Muscle of leg (tissue), 3 donors: ENCODE measurements at regions not wholly inside any gene's neighbourhood (a gene's known extent, or its start where the extent isn't known, plus 50 kb on each side); places are given as distances from the start of the nearest gene placed in this dataset.
"Not testable (repeated sequence)": the region's sequence is repeated elsewhere in the genome, so short reads cannot be mapped to it uniquely, and the experiment has no call there.

ENCODE experiments used
- DNase-seq: peaks from one replicate; pipeline ENCODE4 v3.0.0; 2013
- H3K27ac ChIP-seq: one replicate; pipeline ENCODE4 v1.5.1; 2013; ENCODE audit warnings: mild to moderate bottlenecking, low read length, control low read depth
- H3K27me3 ChIP-seq: one replicate; pipeline ENCODE4 v1.6.1; 2013; ENCODE audit warnings: low read length; ENCODE audit not compliant: control insufficient read depth, insufficient read depth
- H3K36me3 ChIP-seq: one replicate; pipeline ENCODE4 v1.6.1; 2013; ENCODE audit warnings: low read length; ENCODE audit not compliant: control insufficient read depth, insufficient read depth
- H3K4me1 ChIP-seq: one replicate; pipeline ENCODE4 v1.6.1; 2013; ENCODE audit warnings: low read length; ENCODE audit not compliant: control insufficient read depth, insufficient read depth
- H3K4me3 ChIP-seq: one replicate; pipeline ENCODE4 v1.5.1; 2013; ENCODE audit warnings: low read length, control low read depth
- H3K9me3 ChIP-seq: replicated peaks from 2 replicates; pipeline ENCODE4 v1.6.1; 2013; ENCODE audit warnings: low read depth, low read length; ENCODE audit not compliant: control insufficient read depth
- WGBS: methylation state at CpG from one replicate; pipeline ENCODE4 v1.1.5; 2013; ENCODE audit warnings: missing lambda C conversion rate; ENCODE audit not compliant: insufficient coverage; 5-methylcytosine and 5-hydroxymethylcytosine counted together

GRCh38 chr1:112836642-112837041 lies 119.4 kb downstream of the SLC16A1 start:
- 0% methylated on average over 1 of the region's 3 CpGs for WGBS
- DNase-seq, result no peak
- H3K4me1 ChIP-seq, result peaks cover 3% of the 10 kb centered on the region
- H3K27ac ChIP-seq, result no peak overlapping the region
- H3K36me3 ChIP-seq, result no peaks in the 10 kb centered on the region
- H3K4me3 ChIP-seq, result no peak overlapping the region
- H3K9me3 ChIP-seq, result no peaks in the 10 kb centered on the region
- no peaks in the 10 kb centered on the region for H3K27me3 ChIP-seq

GRCh38 chr1:112833806-112834205 lies 118.7 kb upstream of the PPM1J start:
- WGBS, result 67% methylated on average over 1 of the region's 2 CpGs

GRCh38 chr1:112832259-112832658 lies 117.1 kb upstream of the PPM1J start:
- H3K4me3 ChIP-seq, H3K9me3 ChIP-seq, H3K27me3 ChIP-seq, H3K4me1 ChIP-seq, DNase-seq, H3K27ac ChIP-seq, H3K36me3 ChIP-seq: not testable (repeated sequence)
- WGBS, result no CpG with 5 or more reads among the region's 8 CpGs

More at GRCh38 chr1:112833806-112834205, 118.7 kb upstream of the PPM1J start:
- no peaks in the 10 kb centered on the region for H3K9me3 ChIP-seq
- H3K36me3 ChIP-seq, result no peaks in the 10 kb centered on the region
- no peaks in the 10 kb centered on the region for H3K27me3 ChIP-seq
- DNase-seq, result no peak
- no peak overlapping the region for H3K27ac ChIP-seq
- H3K4me1 ChIP-seq, result no peaks in the 10 kb centered on the region
- no peak overlapping the region for H3K4me3 ChIP-seq

- not testable (repeated sequence) for DNase-seq, H3K27me3 ChIP-seq, H3K4me1 ChIP-seq, H3K36me3 ChIP-seq, H3K9me3 ChIP-seq, H3K27ac ChIP-seq, H3K4me3 ChIP-seq
- WGBS, result no CpG with 5 or more reads among the region's 3 CpGs
These were observed 114.6 kb upstream of the PPM1J start for GRCh38 chr1:112829691-112830090.

GRCh38 chr1:112828716-112829115 lies 113.6 kb upstream of the PPM1J start:
- Histone ChIP-seq H3K27ac (no peak overlapping the region), H3K27me3 (no peaks in the 10 kb centered on the region), H3K4me1 (no peaks in the 10 kb centered on the region), H3K9me3 (no peaks in the 10 kb centered on the region), H3K36me3 (no peaks in the 10 kb centered on the region), H3K4me3 (no peak overlapping the region)
- no peak for DNase-seq
- 90% methylated on average over 1 of the region's 2 CpGs for WGBS

GRCh38 chr1:112827391-112827790 lies 112.3 kb upstream of the PPM1J start:
- H3K4me3 ChIP-seq, result not testable (repeated sequence)
- no CpG with 5 or more reads among the region's 1 CpG for WGBS

GRCh38 chr1:112826217-112826944 lies 111.2 kb upstream of the PPM1J start:
- Histone ChIP-seq H3K27ac (no peak overlapping the region), H3K27me3 (no peaks in the 10 kb centered on the region), H3K9me3 (no peaks in the 10 kb centered on the region), H3K4me3 (no peak overlapping the region), H3K4me1 (no peaks in the 10 kb centered on the region), H3K36me3 (no peaks in the 10 kb centered on the region)
- 75% methylated on average over 14 of the region's 16 CpGs for WGBS
- no peak for DNase-seq

More at GRCh38 chr1:112827391-112827790, 112.3 kb upstream of the PPM1J start:
- H3K4me1 ChIP-seq, H3K36me3 ChIP-seq, DNase-seq, H3K27me3 ChIP-seq, H3K27ac ChIP-seq, H3K9me3 ChIP-seq: not testable (repeated sequence)

- 73% methylated on average over 6 of the region's 7 CpGs for WGBS
- H3K27ac ChIP-seq, H3K36me3 ChIP-seq, H3K4me1 ChIP-seq, DNase-seq, H3K9me3 ChIP-seq, H3K27me3 ChIP-seq, H3K4me3 ChIP-seq: not testable (repeated sequence)
These were observed 110.6 kb upstream of the PPM1J start for GRCh38 chr1:112825563-112826216.

GRCh38 chr1:112825075-112825474 lies 109.9 kb upstream of the PPM1J start:
- H3K36me3 ChIP-seq, DNase-seq, H3K9me3 ChIP-seq, H3K4me1 ChIP-seq, H3K27ac ChIP-seq, H3K4me3 ChIP-seq, H3K27me3 ChIP-seq: not testable (repeated sequence)
- WGBS, result 85% methylated on average over 4 of the region's 6 CpGs

- not testable (repeated sequence) for H3K4me1 ChIP-seq, H3K9me3 ChIP-seq, H3K27ac ChIP-seq, H3K4me3 ChIP-seq, H3K36me3 ChIP-seq, DNase-seq, H3K27me3 ChIP-seq
- 30% methylated on average over 4 of the region's 7 CpGs for WGBS
These were observed 106.4 kb upstream of the PPM1J start for GRCh38 chr1:112821307-112822063.
